K562 (cell line): ENCODE measurements at regions not wholly inside any gene's neighbourhood (a gene's known extent, or its start where the extent isn't known, plus 50 kb on each side); places are given as distances from the start of the nearest gene placed in this dataset.

ENCODE experiments used
- ATAC-seq: fragments of 200-7000 bp; cut with Tn5 transposase; 3 replicates; pipeline ENCODE4 v1.9.1; 2020; ENCODE audit warnings: moderate library complexity
- BruUV-seq: library from RNA; stranded (reverse); fragments of 400-500 nt; replicated peaks from 2 replicates; lab custom pipeline; 2021; lab: Mats Ljungman, UMichigan
- CTCF ChIA-PET: fragments of 300-600 bp; formaldehyde crosslinking; extraction: SDS; loops from one replicate; lab custom pipeline; 2021; ENCODE audit warnings: low intra/inter-chr PET ratio; lab: Yijun Ruan, JAX
- POLR2A ChIA-PET: fragments of 300-600, 350-650 bp; sonication (Branson Sonifier 250); formaldehyde crosslinking; extraction: SDS; loops from one replicate; lab custom pipeline; 2021; ENCODE audit warnings: antibody characterized with exemption, inconsistent platforms; lab: Yijun Ruan, JAX
- DNase-seq, 4 experiments: peaks; one replicate each; pipeline versions ENCODE4 v3.0.0 to v3.0.0-alpha.2; 2011 to 2018; ENCODE audit warnings: low spot score in 3 of 4, mixed read lengths in 3 of 4; ENCODE audit errors: extremely low read depth in 1 of 4
- FAIRE-seq: peaks from 2 replicates; lab custom pipeline; 2011; peaks lifted over from hg19 to GRCh38; lab: Jason Lieb, UNC
- H2AFZ ChIP-seq: 2 replicates; pipeline ENCODE4 v1.6.0; 2011; ENCODE audit warnings: low read depth, low read length, control low read depth, inconsistent platforms
- H3K27ac ChIP-seq: fragments of 200-600 bp; 3 replicates; pipeline ENCODE4 v1.8.0; 2011; ENCODE audit warnings: low read depth, mild to moderate bottlenecking, control low read depth, inconsistent platforms, low read length, moderate library complexity, mixed read lengths; ENCODE audit errors: extremely low read depth
- H3K27me3 ChIP-seq, 2 experiments: fragments of 300-600 bp in 1 of 2; 2 replicates in 1 of 2; 3 replicates in 1 of 2; pipeline versions ENCODE4 v1.6.0 to v1.8.0; 2011; ENCODE audit warnings: inconsistent platforms in 2 of 2, low read length in 2 of 2, mild to moderate bottlenecking in 1 of 2, mixed read lengths in 1 of 2, moderate library complexity in 1 of 2; ENCODE audit not compliant: control insufficient read depth in 2 of 2, insufficient read depth in 2 of 2
- H3K36me3 ChIP-seq: fragments of 300-600 bp; 3 replicates; pipeline ENCODE4 v1.8.0; 2011; ENCODE audit warnings: mild to moderate bottlenecking, low read length, inconsistent platforms; ENCODE audit not compliant: control insufficient read depth, insufficient read depth
- H3K4me1 ChIP-seq, 2 experiments: fragments of 200-600 bp in 1 of 2; replicated peaks in 1 of 2; 2 replicates in 1 of 2; 3 replicates in 1 of 2; pipeline versions ENCODE4 v1.5.1 to v1.8.0; 2011; ENCODE audit warnings: inconsistent platforms in 2 of 2, low read length in 2 of 2, mild to moderate bottlenecking in 1 of 2, mixed read lengths in 1 of 2, moderate library complexity in 1 of 2; ENCODE audit not compliant: control insufficient read depth in 2 of 2, insufficient read depth in 2 of 2
- H3K4me2 ChIP-seq: 2 replicates; pipeline ENCODE4 v1.6.1; 2011; ENCODE audit warnings: low read length, control low read depth, inconsistent platforms, mixed read lengths; ENCODE audit not compliant: insufficient read depth
- H3K4me3 ChIP-seq: fragments of 200-600 bp; sonication (generic), shearing (Covaris generic); 2 replicates; pipeline ENCODE4 v1.5.1; 2016; ENCODE audit warnings: control low read depth, inconsistent platforms
- H3K79me2 ChIP-seq: fragments of 200-600 bp; 3 replicates; pipeline ENCODE4 v1.8.0; 2011; ENCODE audit warnings: low read length, inconsistent platforms; ENCODE audit not compliant: control insufficient read depth, insufficient read depth
- H3K9ac ChIP-seq, 2 experiments: 2 replicates each; pipeline versions ENCODE4 v1.6.0 to v1.6.1; 2011; ENCODE audit warnings: low read depth in 2 of 2, low read length in 2 of 2, control low read depth in 1 of 2, inconsistent platforms in 1 of 2, mild to moderate bottlenecking in 1 of 2, mixed read lengths in 1 of 2; ENCODE audit not compliant: insufficient read depth in 1 of 2
- H3K9me1 ChIP-seq: one replicate; pipeline ENCODE4 v1.6.0; 2011; ENCODE audit warnings: inconsistent platforms, mild to moderate bottlenecking, low read length, moderate library complexity; ENCODE audit not compliant: control insufficient read depth, insufficient read depth
- H3K9me3 ChIP-seq: replicated peaks from 2 replicates; pipeline ENCODE4 v1.5.1; 2011; ENCODE audit warnings: low read depth, low read length, inconsistent platforms; ENCODE audit not compliant: control insufficient read depth, insufficient read depth
- H4K20me1 ChIP-seq: replicated peaks from 2 replicates; pipeline ENCODE4 v1.6.1; 2011; ENCODE audit warnings: low read length, inconsistent platforms, mixed read lengths; ENCODE audit not compliant: control insufficient read depth, insufficient read depth
- CC2D1A ChIP-seq: fragments of 450-650 bp; IDR thresholded peaks from 2 replicates; pipeline ENCODE4 v1.6.1; 2017; ENCODE audit warnings: mild to moderate bottlenecking
- E2F6 ChIP-seq, 2 experiments: IDR thresholded peaks; 2 replicates each; pipeline ENCODE4 v1.6.1; 2011; ENCODE audit warnings: borderline replicate concordance in 1 of 2, control low read depth in 1 of 2, low read depth in 1 of 2, low read length in 1 of 2, mild to moderate bottlenecking in 1 of 2, mixed read lengths in 1 of 2, moderate library complexity in 1 of 2; ENCODE audit not compliant: insufficient read depth in 1 of 2, insufficient read length in 1 of 2, poor library complexity in 1 of 2, severe bottlenecking in 1 of 2; ENCODE audit errors: extremely low read depth in 1 of 2
- GMEB1 ChIP-seq: fragments of 250-450 bp; sonication (Bioruptor Pico); IDR thresholded peaks from 2 replicates; pipeline ENCODE4 v1.4.0; 2020; ENCODE audit warnings: mild to moderate bottlenecking
- GTF2F1 ChIP-seq: IDR thresholded peaks from 2 replicates; pipeline ENCODE4 v1.6.1; 2011; ENCODE audit warnings: low read depth, low read length, improper control_type of control experiment
- ILF3 ChIP-seq: fragments of 450-650 bp; IDR thresholded peaks from 2 replicates; pipeline ENCODE4 v1.6.1; 2018; ENCODE audit warnings: antibody characterized with exemption, mild to moderate bottlenecking, moderate library complexity, borderline replicate concordance
- RBFOX2 ChIP-seq: fragments of 200-400 bp; formaldehyde crosslinking; IDR thresholded peaks from 2 replicates; pipeline ENCODE4 v1.6.1; 2017; ENCODE audit warnings: low read depth, mild to moderate bottlenecking, low read length, moderate library complexity
- SIN3B ChIP-seq: fragments of 450-650 bp; IDR thresholded peaks from 2 replicates; pipeline ENCODE4 v1.6.1; 2017; ENCODE audit warnings: low read depth, mild to moderate bottlenecking, moderate library complexity
- SMAD2 ChIP-seq: fragments of 150-350 bp; IDR thresholded peaks from 2 replicates; pipeline ENCODE4 v1.6.1; 2014; ENCODE audit warnings: low read depth, mild to moderate bottlenecking, low read length
- SNRNP70 ChIP-seq: fragments of 200-400 bp; formaldehyde crosslinking; optimal IDR thresholded peaks from 2 replicates; pipeline ENCODE3; 2017; ENCODE audit warnings: low read depth, low read length
- TBL1XR1 ChIP-seq, 2 experiments: IDR thresholded peaks; 2 replicates each; pipeline ENCODE4 v1.6.1; 2012; ENCODE audit warnings: improper control_type of control experiment in 2 of 2, low read length in 2 of 2, mild to moderate bottlenecking in 1 of 2
- ZBTB49 ChIP-seq: sonication (generic); formaldehyde crosslinking; IDR thresholded peaks from 2 replicates; pipeline ENCODE4 v1.8.0; 2022; ENCODE audit warnings: missing genetic modification reagents, mild to moderate bottlenecking, borderline replicate concordance
- ZNF280B ChIP-seq: fragments of 250-450 bp; sonication (Bioruptor Pico); IDR thresholded peaks from 2 replicates; pipeline ENCODE4 v1.5.1; 2021; ENCODE audit warnings: mild to moderate bottlenecking
- ZNF707 ChIP-seq: fragments of 250-450 bp; sonication (Bioruptor Pico); conservative IDR thresholded peaks from 2 replicates; pipeline ENCODE4 v1.8.0; 2022; ENCODE audit warnings: inconsistent platforms, mild to moderate bottlenecking, moderate library complexity
- WGBS: fragments of 100-300 bp; shearing (Covaris generic); methylation state at CpG from one replicate; pipeline ENCODE4 v1.1.6; 2016; ENCODE audit warnings: low coverage, mixed read lengths; ENCODE audit not compliant: insufficient coverage; ENCODE audit errors: missing lambda C conversion rate; 5-methylcytosine and 5-hydroxymethylcytosine counted together
- in situ Hi-C: fragments of 300-500 bp; cut with MboI; formaldehyde crosslinking; loops from 4 replicates; pipeline ENCODE4 v1.15.0; 2018; ENCODE audit warnings: inconsistent platforms, mixed read lengths
- intact Hi-C: fragments of 100-400 bp; cut with micrococcal nuclease; formaldehyde crosslinking; loops from 2 replicates; pipeline ENCODE4 v1.14.2; 2022

DNA sequence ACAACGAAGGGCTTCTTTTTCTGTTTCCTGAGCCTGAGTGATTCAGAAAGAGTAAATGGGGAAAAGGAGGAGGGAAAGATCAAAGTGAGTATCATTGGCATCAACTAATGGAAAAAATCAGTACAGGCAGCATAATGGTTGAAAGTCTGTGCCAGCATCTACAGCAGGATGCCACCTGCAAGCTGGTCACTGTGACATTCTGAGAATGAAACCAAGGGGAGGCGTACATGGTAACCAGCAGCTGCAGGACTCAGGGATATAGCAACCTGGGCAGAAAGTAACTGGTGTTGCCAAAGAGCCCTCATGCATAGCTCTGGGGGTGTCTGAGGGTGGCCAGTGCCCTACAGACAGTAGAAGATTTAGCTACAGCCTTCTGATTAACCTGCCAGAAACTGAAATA lies 305.9 kb downstream of the BRINP2 start (continued):
- TF ChIP-seq ZBTB49 (CRISPR knock-in tag) (no peak), RBFOX2 (no peak), SNRNP70 (no peak)

DNA sequence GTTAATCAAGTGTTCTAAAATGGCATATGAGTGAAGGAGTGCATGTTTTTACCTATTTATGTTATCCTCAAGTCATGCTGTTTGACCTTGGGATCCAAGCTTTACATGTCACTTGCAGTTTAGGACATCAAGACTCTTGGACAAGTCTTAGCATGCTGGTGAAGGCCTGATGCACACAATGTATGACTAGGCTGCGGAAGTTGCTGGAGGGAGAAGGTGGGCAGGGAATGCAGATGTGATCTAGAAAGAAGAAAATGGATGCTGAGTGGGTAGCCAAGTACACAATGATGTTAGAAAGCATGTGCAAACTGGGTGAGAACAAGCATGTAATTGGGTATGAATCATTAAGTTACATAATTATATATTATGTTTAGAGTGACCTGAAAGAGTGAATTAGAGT lies 301.8 kb downstream of the BRINP2 start:
- no peaks in the 10 kb centered on the region for H3K9me1 ChIP-seq
- H3K27me3 ChIP-seq: no peaks in the 10 kb centered on the region
- H3K79me2 ChIP-seq: no peaks in the 10 kb centered on the region
- WGBS: 8% methylated on average over 1 of the region's 1 CpG
- no peaks in the 10 kb centered on the region for H3K36me3 ChIP-seq
- H3K4me3 ChIP-seq: no peak overlapping the region
- POLR2A ChIA-PET: no interaction called here
- H2AFZ ChIP-seq: no peak overlapping the region
- BruUV-seq: no TSS peak
- TF ChIP-seq ZNF707 (CRISPR knock-in tag): no peak
- no peak for TF ChIP-seq ZNF280B (CRISPR knock-in tag)
- no peak for TF ChIP-seq GTF2F1
- TF ChIP-seq GMEB1: no peak
- TF ChIP-seq SMAD2: no peak
- TF ChIP-seq CC2D1A: no peak
- TF ChIP-seq SIN3B: no peak
- no peak for TF ChIP-seq ILF3
- no peak for TF ChIP-seq E2F6 (IDR thresholded peaks at IDR 0.05; ENCODE audit: borderline replicate concordance in 1 of 2, extremely low read depth in 1 of 2, insufficient read depth in 1 of 2, insufficient read length in 1 of 2, low read depth in 1 of 2, low read length in 1 of 2, poor library complexity in 1 of 2, severe bottlenecking in 1 of 2)
- TF ChIP-seq TBL1XR1 (IDR thresholded peaks at IDR 0.05; ENCODE audit: low read length in 2 of 2): no peak
- no peak overlapping the region for H3K27ac ChIP-seq
- no peak for ATAC-seq
- CTCF ChIA-PET: no interaction called here
- no peaks in the 10 kb centered on the region for H4K20me1 ChIP-seq
- in situ Hi-C loops (no loop called here), intact Hi-C loops (no loop called here)
- FAIRE-seq: no peak
- H3K4me1 ChIP-seq: no peaks in the 10 kb centered on the region
- no peak for DNase-seq
- H3K4me2 ChIP-seq: no peak overlapping the region
- H3K9me3 ChIP-seq: no peaks in the 10 kb centered on the region; the same call in 1 of the 2 replicates
- no peak overlapping the region for H3K9ac ChIP-seq
